C4-2B (cell line): ENCODE measurements at regions not wholly inside any gene's neighbourhood (a gene's known extent, or its start where the extent isn't known, plus 50 kb on each side); places are given as distances from the start of the nearest gene placed in this dataset.
"Not testable (repeated sequence)": the region's sequence is repeated elsewhere in the genome, so short reads cannot be mapped to it uniquely, and the experiment has no call there.

Experiments
- CTCF ChIP-seq: fragments of 450-650 bp; conservative IDR thresholded peaks from 2 replicates; pipeline ENCODE4 v1.5.1; 2017; ENCODE audit warnings: mild to moderate bottlenecking
- ZFX ChIP-seq: fragments of 450-650 bp; IDR thresholded peaks from 2 replicates; pipeline ENCODE4 v1.6.1; 2017

GRCh38 chr11:27219487-27220039, 143.5 kb downstream of the CCDC34 start:
- not testable (repeated sequence) for TF ChIP-seq CTCF, ZFX
